A673 (cell line): ENCODE measurements at regions not wholly inside any gene's neighbourhood (a gene's known extent, or its start where the extent isn't known, plus 50 kb on each side); places are given as distances from the start of the nearest gene placed in this dataset.

Experiments
- CTCF ChIP-seq: fragments of 300-800, 200-600 bp; sonication (generic); conservative IDR thresholded peaks from 2 replicates; pipeline ENCODE4 v1.5.1; 2017; ENCODE audit warnings: low read depth, mild to moderate bottlenecking, antibody characterized with exemption, low read length, moderate library complexity, mixed read lengths
- EZH2 ChIP-seq: fragments of 200-600 bp; sonication (generic); IDR thresholded peaks from 2 replicates; pipeline ENCODE4 v1.6.1; 2017; ENCODE audit warnings: borderline replicate concordance, low read depth, mild to moderate bottlenecking, mixed read lengths, antibody characterized with exemption, low read length; ENCODE audit not compliant: poor library complexity, severe bottlenecking

GRCh38 chr18:65257149-65257548 is 493.7 kb upstream of the CDH7 start:
- no peak for TF ChIP-seq CTCF
- TF ChIP-seq EZH2 = no peak
